H9 (cell line): ENCODE measurements at regions not wholly inside any gene's neighbourhood (a gene's known extent, or its start where the extent isn't known, plus 50 kb on each side); places are given as distances from the start of the nearest gene placed in this dataset.

Experiments used
- DNase-seq: peaks from one replicate; pipeline ENCODE4 v3.0.0-alpha.2; 2017
- H2AFZ ChIP-seq: one replicate; pipeline ENCODE4 v1.6.1; 2013; ENCODE audit warnings: mild to moderate bottlenecking, low read length, control low read depth, moderate library complexity
- H2AK5ac ChIP-seq: 2 replicates; pipeline ENCODE4 v1.6.1; 2013; ENCODE audit warnings: low read length, control low read depth, mixed read lengths; ENCODE audit not compliant: insufficient read length
- H2BK120ac ChIP-seq: one replicate; pipeline ENCODE4 v1.6.1; 2013; ENCODE audit warnings: low read depth, mild to moderate bottlenecking, low read length, control low read depth, inconsistent platforms; ENCODE audit not compliant: poor library complexity, severe bottlenecking
- H2BK12ac ChIP-seq: 2 replicates; pipeline ENCODE4 v1.6.1; 2013; ENCODE audit warnings: low read length, control low read depth, mixed read lengths, low read depth; ENCODE audit not compliant: insufficient read length
- H2BK15ac ChIP-seq: 2 replicates; pipeline ENCODE4 v1.6.1; 2013; ENCODE audit warnings: low read depth, low read length, control low read depth
- H2BK20ac ChIP-seq: one replicate; pipeline ENCODE4 v1.6.1; 2013; ENCODE audit warnings: low read depth, mild to moderate bottlenecking, low read length, control low read depth, inconsistent platforms; ENCODE audit not compliant: poor library complexity, severe bottlenecking
- H2BK5ac ChIP-seq: 2 replicates; pipeline ENCODE4 v1.6.1; 2013; ENCODE audit warnings: low read length, control low read depth, mixed read lengths; ENCODE audit not compliant: insufficient read length
- H3K14ac ChIP-seq: 2 replicates; pipeline ENCODE4 v1.6.1; 2013; ENCODE audit warnings: low read length, control low read depth; ENCODE audit not compliant: insufficient read depth
- H3K18ac ChIP-seq: 2 replicates; pipeline ENCODE4 v1.6.1; 2013; ENCODE audit warnings: low read depth, mild to moderate bottlenecking, mixed read lengths, low read length, control low read depth; ENCODE audit not compliant: insufficient read length
- H3K23ac ChIP-seq: 2 replicates; pipeline ENCODE4 v1.6.1; 2013; ENCODE audit warnings: low read length, control low read depth, mixed read lengths, low read depth; ENCODE audit not compliant: insufficient read length
- H3K23me2 ChIP-seq: 2 replicates; pipeline ENCODE4 v1.6.1; 2013; ENCODE audit warnings: low read depth, mild to moderate bottlenecking, mixed read lengths, low read length, control low read depth; ENCODE audit not compliant: insufficient read length, poor library complexity, severe bottlenecking
- H3K27ac ChIP-seq: 2 replicates; pipeline ENCODE4 v1.5.1; 2013; ENCODE audit warnings: low read length, control low read depth, mixed read lengths, low read depth; ENCODE audit not compliant: insufficient read length
- H3K27me3 ChIP-seq: 2 replicates; pipeline ENCODE4 v1.6.1; 2013; ENCODE audit warnings: low read length, control low read depth, inconsistent platforms; ENCODE audit not compliant: insufficient read depth
- H3K4ac ChIP-seq: 2 replicates; pipeline ENCODE4 v1.6.1; 2013; ENCODE audit warnings: low read depth, mild to moderate bottlenecking, control low read depth, inconsistent platforms, low read length, moderate library complexity
- H3K4me1 ChIP-seq: 2 replicates; pipeline ENCODE4 v1.6.1; 2013; ENCODE audit warnings: low read length, control low read depth, inconsistent platforms; ENCODE audit not compliant: insufficient read depth
- H3K4me2 ChIP-seq: 2 replicates; pipeline ENCODE4 v1.6.1; 2013; ENCODE audit warnings: low read length, control low read depth, mixed read lengths; ENCODE audit not compliant: insufficient read length, insufficient read depth
- H3K56ac ChIP-seq: 2 replicates; pipeline ENCODE4 v1.6.1; 2013; ENCODE audit warnings: low read depth, mild to moderate bottlenecking, mixed read lengths, low read length, control low read depth; ENCODE audit not compliant: insufficient read length
- H3K79me1 ChIP-seq: 2 replicates; pipeline ENCODE4 v1.6.1; 2013; ENCODE audit warnings: low read depth, mild to moderate bottlenecking, moderate library complexity, low read length, control low read depth, inconsistent platforms; ENCODE audit not compliant: insufficient read depth, poor library complexity, severe bottlenecking
- H3K79me2 ChIP-seq: 2 replicates; pipeline ENCODE4 v1.6.1; 2013; ENCODE audit warnings: low read length, control low read depth, inconsistent platforms; ENCODE audit not compliant: insufficient read depth
- H3K9ac ChIP-seq: 2 replicates; pipeline ENCODE4 v1.6.1; 2013; ENCODE audit warnings: low read length, control low read depth, mixed read lengths; ENCODE audit not compliant: insufficient read length; ENCODE audit errors: extremely low read depth
- H3K9me3 ChIP-seq: one replicate; pipeline ENCODE4 v1.6.1; 2013; ENCODE audit warnings: low read depth, low read length, inconsistent platforms; ENCODE audit not compliant: control insufficient read depth
- H3T11ph ChIP-seq: one replicate; pipeline ENCODE4 v1.6.1; 2013; ENCODE audit warnings: mild to moderate bottlenecking, low read length, control low read depth, inconsistent platforms
- H4K20me1 ChIP-seq: one replicate; pipeline ENCODE4 v1.6.1; 2013; ENCODE audit not compliant: control insufficient read depth, insufficient read length, insufficient read depth
- H4K5ac ChIP-seq: 2 replicates; pipeline ENCODE4 v1.6.1; 2013; ENCODE audit warnings: low read depth, mild to moderate bottlenecking, mixed read lengths, low read length, control low read depth; ENCODE audit not compliant: insufficient read length
- H4K8ac ChIP-seq: replicated peaks from 2 replicates; pipeline ENCODE4 v1.6.1; 2013; ENCODE audit warnings: low read length, control low read depth, mixed read lengths, low read depth; ENCODE audit not compliant: insufficient read length
- H4K91ac ChIP-seq: 2 replicates; pipeline ENCODE4 v1.6.1; 2013; ENCODE audit warnings: low read depth, mild to moderate bottlenecking, moderate library complexity, mixed read lengths, low read length, control low read depth; ENCODE audit not compliant: insufficient read length
- H3K27ac Mint-ChIP-seq, 3 experiments: 2 replicates in 2 of 3; 3 replicates in 1 of 3; pipeline ENCODE4 v1.8.0; 2020 to 2021; ENCODE audit warnings: mixed read lengths in 3 of 3, mild to moderate bottlenecking in 1 of 3, moderate library complexity in 1 of 3
- H3K27me3 Mint-ChIP-seq: 2 replicates; pipeline ENCODE4 v1.8.0; 2021; ENCODE audit warnings: low read depth, mild to moderate bottlenecking, moderate library complexity, mixed read lengths
- H3K36me3 Mint-ChIP-seq, 3 experiments: 2 replicates in 2 of 3; 3 replicates in 1 of 3; pipeline ENCODE4 v1.8.0; 2020 to 2021; ENCODE audit warnings: low read depth in 3 of 3, mixed read lengths in 3 of 3; ENCODE audit not compliant: insufficient read depth in 1 of 3
- H3K4me1 Mint-ChIP-seq, 2 experiments: 2 replicates each; pipeline ENCODE4 v1.8.0; 2020; ENCODE audit warnings: mixed read lengths in 2 of 2
- H3K4me3 Mint-ChIP-seq, 2 experiments: 2 replicates in 1 of 2; 3 replicates in 1 of 2; pipeline ENCODE4 v1.8.0; 2020 to 2021; ENCODE audit warnings: mild to moderate bottlenecking in 2 of 2, mixed read lengths in 2 of 2, moderate library complexity in 1 of 2
- H3K9me3 Mint-ChIP-seq, 2 experiments: 2 replicates in 1 of 2; 3 replicates in 1 of 2; pipeline ENCODE4 v1.8.0; 2020; ENCODE audit warnings: mild to moderate bottlenecking in 2 of 2, mixed read lengths in 2 of 2, moderate library complexity in 1 of 2
- WGBS: extraction: QIAGEN DNeasy Blood & Tissue Kit; methylation state at CpG from one replicate; pipeline ENCODE4 v1.1.7; 2013; ENCODE audit warnings: missing lambda C conversion rate, low lambda C conversion rate, mixed read lengths; ENCODE audit not compliant: insufficient read length; ENCODE audit errors: extremely low coverage; 5-methylcytosine and 5-hydroxymethylcytosine counted together
- TF ChIP-seq, protein P1 (sequence below): fragments of 200-600 bp; sonication (generic); conservative IDR thresholded peaks from 3 replicates; pipeline ENCODE4 v1.8.0; 2021; ENCODE audit warnings: antibody characterized with exemption, mild to moderate bottlenecking

DNA sequence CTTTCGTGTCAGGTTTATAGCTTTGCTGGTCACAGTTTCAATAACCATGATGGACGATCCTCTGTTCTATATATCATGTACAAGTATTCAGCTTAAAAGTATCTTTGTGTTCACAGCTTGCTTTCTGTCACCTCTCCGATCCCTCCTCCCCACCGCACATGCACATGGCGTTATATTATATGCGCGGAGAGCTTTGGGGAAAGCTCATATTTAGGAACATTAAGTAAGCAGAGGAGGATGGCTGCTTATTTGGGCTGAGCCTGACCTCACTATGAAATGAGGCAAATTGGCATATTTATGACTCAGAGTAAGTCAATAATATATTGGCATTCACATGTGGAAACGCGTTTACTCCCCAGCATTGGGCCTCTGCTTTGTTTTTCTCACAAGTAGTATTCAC lies 360.5 kb downstream of the HLX start:
- no peak overlapping the region for H2BK20ac ChIP-seq
- no peaks in the 10 kb centered on the region for H3K4me1 ChIP-seq
- Mint-ChIP-seq H3K9me3 (no peaks in the 10 kb centered on the region), H3K27me3 (peaks cover 2% of the 10 kb centered on the region; the same call in 1 of the 2 replicates), H3K27ac (no peak overlapping the region), H3K4me3 (no peak overlapping the region), H3K4me1 (peaks cover 2 to 9% of the 10 kb centered on the region in 2 experiments; a peak in 2 of 4 replicates), H3K36me3 (no peaks in the 10 kb centered on the region)
- H3K23me2 ChIP-seq: no peaks in the 10 kb centered on the region
- no peaks in the 10 kb centered on the region for H4K20me1 ChIP-seq
- H3K4ac ChIP-seq: no peak overlapping the region
- no peak overlapping the region for H2BK12ac ChIP-seq
- H3K9me3 ChIP-seq: no peaks in the 10 kb centered on the region
- H3T11ph ChIP-seq: no peak overlapping the region
- WGBS: no CpG with 5 or more reads among the region's 9 CpGs
- no peak overlapping the region for H3K23ac ChIP-seq
- no peak overlapping the region for H2BK5ac ChIP-seq
- no peak overlapping the region for H3K56ac ChIP-seq
- no peak overlapping the region for H2AK5ac ChIP-seq
- no peak overlapping the region for H3K4me2 ChIP-seq
- H2BK15ac ChIP-seq: no peak overlapping the region
- no peak overlapping the region for H4K5ac ChIP-seq
- H3K14ac ChIP-seq: no peak overlapping the region
- no peak overlapping the region for H4K91ac ChIP-seq
- H3K79me1 ChIP-seq: no peaks in the 10 kb centered on the region
- no peak overlapping the region for H3K9ac ChIP-seq
- no peak overlapping the region for H3K18ac ChIP-seq
- H2BK120ac ChIP-seq: no peak overlapping the region
- H2AFZ ChIP-seq: no peak overlapping the region
- TF ChIP-seq, protein P1, sequence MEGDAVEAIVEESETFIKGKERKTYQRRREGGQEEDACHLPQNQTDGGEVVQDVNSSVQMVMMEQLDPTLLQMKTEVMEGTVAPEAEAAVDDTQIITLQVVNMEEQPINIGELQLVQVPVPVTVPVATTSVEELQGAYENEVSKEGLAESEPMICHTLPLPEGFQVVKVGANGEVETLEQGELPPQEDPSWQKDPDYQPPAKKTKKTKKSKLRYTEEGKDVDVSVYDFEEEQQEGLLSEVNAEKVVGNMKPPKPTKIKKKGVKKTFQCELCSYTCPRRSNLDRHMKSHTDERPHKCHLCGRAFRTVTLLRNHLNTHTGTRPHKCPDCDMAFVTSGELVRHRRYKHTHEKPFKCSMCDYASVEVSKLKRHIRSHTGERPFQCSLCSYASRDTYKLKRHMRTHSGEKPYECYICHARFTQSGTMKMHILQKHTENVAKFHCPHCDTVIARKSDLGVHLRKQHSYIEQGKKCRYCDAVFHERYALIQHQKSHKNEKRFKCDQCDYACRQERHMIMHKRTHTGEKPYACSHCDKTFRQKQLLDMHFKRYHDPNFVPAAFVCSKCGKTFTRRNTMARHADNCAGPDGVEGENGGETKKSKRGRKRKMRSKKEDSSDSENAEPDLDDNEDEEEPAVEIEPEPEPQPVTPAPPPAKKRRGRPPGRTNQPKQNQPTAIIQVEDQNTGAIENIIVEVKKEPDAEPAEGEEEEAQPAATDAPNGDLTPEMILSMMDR: no peak
- no peak overlapping the region for H4K8ac ChIP-seq
- no peak overlapping the region for H3K27ac ChIP-seq
- no peak for DNase-seq
- H3K79me2 ChIP-seq: no peaks in the 10 kb centered on the region
- H3K27me3 ChIP-seq: no peaks in the 10 kb centered on the region
